Gastrocnemius medialis (tissue), 4 donors: ENCODE measurements at regions not wholly inside any gene's neighbourhood (a gene's known extent, or its start where the extent isn't known, plus 50 kb on each side); places are given as distances from the start of the nearest gene placed in this dataset.

ENCODE experiments used
- ATAC-seq, 2 donors: fragments of 150-250 bp; one replicate each; pipeline ENCODE4 v1.9.1; 2016
- DNase-seq, 2 donors: peaks; one replicate each; pipeline ENCODE4 v3.0.0-alpha.2; 2019
- H3K27ac ChIP-seq, 4 donors: fragments of 200-600 bp; sonication (generic); 1 replicate in 1 of 4; 2 replicates in 3 of 4; pipeline ENCODE4 v1.5.1; 2016 to 2018; ENCODE audit warnings: mild to moderate bottlenecking in 2 of 4, moderate library complexity in 1 of 4
- H3K27me3 ChIP-seq, 3 donors: fragments of 200-600 bp; sonication (generic) in 2 of 3; 1 replicate in 1 of 3; 2 replicates in 2 of 3; pipeline versions ENCODE4 v1.5.1 to v1.6.0; 2016 to 2019; ENCODE audit warnings: mild to moderate bottlenecking in 1 of 3, moderate library complexity in 1 of 3
- H3K36me3 ChIP-seq, 2 donors: fragments of 200-600 bp; sonication (generic) in 1 of 2; one replicate each; pipeline ENCODE4 v1.5.1; 2017 to 2018
- H3K4me1 ChIP-seq, 2 donors: fragments of 200-600 bp; sonication (generic) in 1 of 2; one replicate each; pipeline ENCODE4 v1.5.1; 2016 to 2017; ENCODE audit warnings: mild to moderate bottlenecking in 2 of 2
- H3K4me3 ChIP-seq, 4 donors: fragments of 200-600 bp; sonication (generic) in 3 of 4; 1 replicate in 1 of 4; 2 replicates in 3 of 4; pipeline ENCODE4 v1.5.1; 2016 to 2019; ENCODE audit warnings: mild to moderate bottlenecking in 2 of 4
- H3K9me3 ChIP-seq, 3 donors: fragments of 200-600 bp; sonication (generic) in 2 of 3; 1 replicate in 1 of 3; 2 replicates in 2 of 3; pipeline ENCODE4 v1.5.1; 2016 to 2019
- CTCF ChIP-seq, 5 experiments: fragments of 450-650 bp in 3 of 5; fragments of 200-600 bp in 2 of 5; sonication (generic) in 2 of 5; IDR thresholded peaks in 4 of 5; conservative IDR thresholded peaks in 1 of 5; 1 replicate in 4 of 5; 2 replicates in 1 of 5; pipeline ENCODE4 v1.5.1; 2016 to 2019; ENCODE audit warnings: antibody characterized with exemption in 5 of 5, mild to moderate bottlenecking in 3 of 5, moderate library complexity in 3 of 5
- POLR2A ChIP-seq, 2 donors: fragments of 450-650 bp; IDR thresholded peaks; one replicate each; pipeline ENCODE4 v1.6.1; 2017; ENCODE audit warnings: antibody characterized with exemption in 2 of 2, mild to moderate bottlenecking in 2 of 2, moderate library complexity in 2 of 2
- in situ Hi-C, 4 donors: fragments of 200-750 bp; cut with MboI; loops; one replicate each; pipeline versions ENCODE4 v1.15.0 to v1.8.0; 2017; ENCODE audit warnings: low sequenced_read_pairs in 4 of 4
- intact Hi-C: fragments of 100-400 bp; cut with DNase I; formaldehyde crosslinking; loops from one replicate; pipeline ENCODE4 v1.15.1; 2023; ENCODE audit warnings: low total_unique reads

- Histone ChIP-seq H3K4me3 (no peak overlapping the region), H3K9me3 (no peaks in the 10 kb centered on the region), H3K27ac (no peak overlapping the region), H3K36me3 (no peaks in the 10 kb centered on the region), H3K27me3 (no peaks in the 10 kb centered on the region), H3K4me1 (no peaks in the 10 kb centered on the region)
- TF ChIP-seq CTCF (IDR thresholded peaks at IDR 0.05 in 4 of 5, conservative IDR thresholded peaks at IDR 0.05 in 1 of 5) (no peak), POLR2A (IDR thresholded peaks at IDR 0.05) (no peak)
- in situ Hi-C loops: no loop called here
- intact Hi-C loops: no loop called here
- ATAC-seq (no peak), DNase-seq (no peak)
Observed at GRCh38 chr9:120252248-120252647, 327.7 kb downstream of the CDK5RAP2 start.

GRCh38 chr9:120242116-120242811 is 337.7 kb downstream of the CDK5RAP2 start:
- Histone ChIP-seq H3K9me3 (no peaks in the 10 kb centered on the region), H3K36me3 (no peaks in the 10 kb centered on the region), H3K4me1 (no peaks in the 10 kb centered on the region), H3K27me3 (no peaks in the 10 kb centered on the region), H3K27ac (no peak overlapping the region), H3K4me3 (no peak overlapping the region)
- ATAC-seq (no peak), DNase-seq (no peak)
- in situ Hi-C loops: no loop called here
- intact Hi-C loops: no loop called here
- no peak for TF ChIP-seq POLR2A (IDR thresholded peaks at IDR 0.05)
- TF ChIP-seq CTCF (IDR thresholded peaks at IDR 0.05 in 4 of 5, conservative IDR thresholded peaks at IDR 0.05 in 1 of 5): no peak

- no peak for ATAC-seq
Observed at GRCh38 chr9:120236596-120236995, 343.4 kb downstream of the CDK5RAP2 start.

GRCh38 chr9:120235081-120235480 is 344.9 kb downstream of the CDK5RAP2 start:
- DNase-seq (no peak), ATAC-seq (no peak)
- H3K27me3 ChIP-seq: no peaks in the 10 kb centered on the region
- no peak overlapping the region for H3K27ac ChIP-seq
- H3K4me3 ChIP-seq: no peak overlapping the region
- in situ Hi-C loops: no loop called here
- H3K36me3 ChIP-seq: no peaks in the 10 kb centered on the region
- H3K9me3 ChIP-seq: no peaks in the 10 kb centered on the region
- H3K4me1 ChIP-seq: no peaks in the 10 kb centered on the region
- intact Hi-C loops: no loop called here
- TF ChIP-seq POLR2A (IDR thresholded peaks at IDR 0.05) (no peak), CTCF (IDR thresholded peaks at IDR 0.05 in 4 of 5, conservative IDR thresholded peaks at IDR 0.05 in 1 of 5) (no peak)

More at GRCh38 chr9:120236596-120236995, 343.4 kb downstream of the CDK5RAP2 start:
- in situ Hi-C loops (no loop called here), intact Hi-C loops (no loop called here)
- Histone ChIP-seq H3K4me3 (no peak overlapping the region), H3K36me3 (no peaks in the 10 kb centered on the region), H3K4me1 (no peaks in the 10 kb centered on the region), H3K27ac (no peak overlapping the region), H3K27me3 (no peaks in the 10 kb centered on the region), H3K9me3 (no peaks in the 10 kb centered on the region)
- DNase-seq: no peak
- no peak for TF ChIP-seq POLR2A (IDR thresholded peaks at IDR 0.05)
- no peak for TF ChIP-seq CTCF (IDR thresholded peaks at IDR 0.05 in 4 of 5, conservative IDR thresholded peaks at IDR 0.05 in 1 of 5)

GRCh38 chr9:120230227-120230626 is 349.7 kb downstream of the CDK5RAP2 start:
- DNase-seq (no peak), ATAC-seq (no peak)
- intact Hi-C loops (no loop called here), in situ Hi-C loops (no loop called here)
- Histone ChIP-seq H3K27ac (no peak overlapping the region), H3K9me3 (no peaks in the 10 kb centered on the region), H3K36me3 (no peaks in the 10 kb centered on the region), H3K4me1 (no peaks in the 10 kb centered on the region), H3K4me3 (no peak overlapping the region), H3K27me3 (no peaks in the 10 kb centered on the region)
- TF ChIP-seq CTCF (IDR thresholded peaks at IDR 0.05 in 4 of 5, conservative IDR thresholded peaks at IDR 0.05 in 1 of 5): no peak
- no peak for TF ChIP-seq POLR2A (IDR thresholded peaks at IDR 0.05)
